ENCODE measurements at regions not wholly inside any gene's neighbourhood (a gene's known extent, or its start where the extent isn't known, plus 50 kb on each side); places are given as distances from the start of the nearest gene placed in this dataset.

DNA sequence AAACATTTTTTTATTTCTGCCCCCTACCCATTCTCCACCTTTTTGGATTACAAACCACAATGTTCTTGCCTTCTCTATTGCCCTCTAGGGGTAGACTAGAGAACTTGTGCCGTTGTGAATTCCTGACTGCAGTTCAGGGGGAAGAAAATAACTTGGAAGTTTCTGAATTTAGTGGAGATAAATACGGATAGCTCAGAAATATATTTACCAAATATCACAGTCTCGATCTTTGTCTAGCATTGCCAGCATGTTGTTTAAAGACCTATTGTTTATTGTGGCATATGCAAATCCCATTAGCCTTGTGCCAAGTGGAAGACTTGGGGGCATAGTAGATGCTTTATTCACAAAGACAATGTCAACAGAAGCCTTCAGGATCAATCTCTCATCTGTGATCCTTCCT is 154.1 kb upstream of the MMS22L start:
- TF ChIP-seq, protein P1, sequence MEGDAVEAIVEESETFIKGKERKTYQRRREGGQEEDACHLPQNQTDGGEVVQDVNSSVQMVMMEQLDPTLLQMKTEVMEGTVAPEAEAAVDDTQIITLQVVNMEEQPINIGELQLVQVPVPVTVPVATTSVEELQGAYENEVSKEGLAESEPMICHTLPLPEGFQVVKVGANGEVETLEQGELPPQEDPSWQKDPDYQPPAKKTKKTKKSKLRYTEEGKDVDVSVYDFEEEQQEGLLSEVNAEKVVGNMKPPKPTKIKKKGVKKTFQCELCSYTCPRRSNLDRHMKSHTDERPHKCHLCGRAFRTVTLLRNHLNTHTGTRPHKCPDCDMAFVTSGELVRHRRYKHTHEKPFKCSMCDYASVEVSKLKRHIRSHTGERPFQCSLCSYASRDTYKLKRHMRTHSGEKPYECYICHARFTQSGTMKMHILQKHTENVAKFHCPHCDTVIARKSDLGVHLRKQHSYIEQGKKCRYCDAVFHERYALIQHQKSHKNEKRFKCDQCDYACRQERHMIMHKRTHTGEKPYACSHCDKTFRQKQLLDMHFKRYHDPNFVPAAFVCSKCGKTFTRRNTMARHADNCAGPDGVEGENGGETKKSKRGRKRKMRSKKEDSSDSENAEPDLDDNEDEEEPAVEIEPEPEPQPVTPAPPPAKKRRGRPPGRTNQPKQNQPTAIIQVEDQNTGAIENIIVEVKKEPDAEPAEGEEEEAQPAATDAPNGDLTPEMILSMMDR (IDR thresholded peaks at IDR 0.05; ENCODE audit: low read depth, low read length, poor library complexity, severe bottlenecking) = peak; percentile 71
- TF ChIP-seq EZH2phosphoT487 (IDR thresholded peaks at IDR 0.05; ENCODE audit: borderline replicate concordance, low read length) = no peak
